ENCODE measurements at regions not wholly inside any gene's neighbourhood (a gene's known extent, or its start where the extent isn't known, plus 50 kb on each side); places are given as distances from the start of the nearest gene placed in this dataset.

GRCh38 chr2:120953066-120953756 is 217.5 kb downstream of the GLI2 start:
- no peak for DNase-seq (ENCODE audit: low read depth)

GRCh38 chr2:120953843-120954584 is 218.3 kb downstream of the GLI2 start:
- DNase-seq (ENCODE audit: low read depth), result no peak

GRCh38 chr2:120954939-120955338 is 219.3 kb downstream of the GLI2 start:
- DNase-seq (ENCODE audit: low read depth), result no peak

GRCh38 chr2:120955427-120955826 is 219.8 kb downstream of the GLI2 start:
- DNase-seq (ENCODE audit: low read depth), result no peak

- no peak for DNase-seq (ENCODE audit: low read depth)
Measured at GRCh38 chr2:120956486-120957156, 221.0 kb downstream of the GLI2 start.

GRCh38 chr2:120957905-120958304 is 222.2 kb downstream of the GLI2 start:
- DNase-seq (ENCODE audit: low read depth), result no peak

- DNase-seq (ENCODE audit: low read depth), result no peak
Measured at GRCh38 chr2:120958623-120959366, 223.1 kb downstream of the GLI2 start.

GRCh38 chr2:120959426-120959825 is 223.8 kb downstream of the GLI2 start:
- DNase-seq (ENCODE audit: low read depth), result no peak

- no peak for DNase-seq (ENCODE audit: low read depth)
Measured at GRCh38 chr2:120960770-120961366, 225.2 kb downstream of the GLI2 start.

GRCh38 chr2:120961396-120961795 is 225.7 kb downstream of the GLI2 start:
- DNase-seq (ENCODE audit: low read depth), result no peak

GRCh38 chr2:120963997-120964705 is 228.5 kb downstream of the GLI2 start:
- DNase-seq (ENCODE audit: low read depth), result no peak

- no peak for DNase-seq (ENCODE audit: low read depth)
Measured at GRCh38 chr2:120964819-120965218, 229.2 kb downstream of the GLI2 start.

GRCh38 chr2:120966510-120967254 is 231.0 kb downstream of the GLI2 start:
- no peak for DNase-seq (ENCODE audit: low read depth)

GRCh38 chr2:120968307-120969015 is 232.8 kb downstream of the GLI2 start:
- DNase-seq (ENCODE audit: low read depth), result no peak

GRCh38 chr2:120969613-120970355 is 234.1 kb downstream of the GLI2 start:
- DNase-seq (ENCODE audit: low read depth), result no peak

- DNase-seq (ENCODE audit: low read depth), result no peak
Measured at GRCh38 chr2:120971866-120972265, 236.2 kb downstream of the GLI2 start.

- DNase-seq (ENCODE audit: low read depth), result no peak
Measured at GRCh38 chr2:120972286-120972685, 236.6 kb downstream of the GLI2 start.

- no peak for DNase-seq (ENCODE audit: low read depth)
Measured at GRCh38 chr2:120973196-120973595, 237.5 kb downstream of the GLI2 start.

- no peak for DNase-seq (ENCODE audit: low read depth)
Measured at GRCh38 chr2:120974950-120975349, 239.3 kb downstream of the GLI2 start.
